ENCODE measurements at regions not wholly inside any gene's neighbourhood (a gene's known extent, or its start where the extent isn't known, plus 50 kb on each side); places are given as distances from the start of the nearest gene placed in this dataset.

- peaks cover 0 to 32% (median 7%) of the 10 kb centered on the region in 11 experiments; a peak in 10 of 22 replicates for H4K20me1 ChIP-seq
- no peak for TF ChIP-seq Cebpa-rat (IDR thresholded peaks at IDR 0.05)
- H3K27me3 ChIP-seq, result peaks cover 27 to 40% (median 36%) of the 10 kb centered on the region in 11 experiments
- no peaks in the 10 kb centered on the region for H3K9me3 ChIP-seq (replicated peaks in 1 of 11)
- no peak overlapping the region for H3K9ac ChIP-seq
- H3K27ac ChIP-seq, result no peak overlapping the region
- no peak overlapping the region for H3K4me2 ChIP-seq
- no peak overlapping the region for H3K4me3 ChIP-seq
- H3K36me3 ChIP-seq, result no peaks in the 10 kb centered on the region
- H3K4me1 ChIP-seq, result peaks cover 0 to 12% (median 9%) of the 10 kb centered on the region in 10 experiments; a peak in 10 of 20 replicates
These were observed 59.8 kb downstream of the MRM1 start for GRCh38 chr17:36661047-36661666.

GRCh38 chr17:36661688-36662087 is 60.3 kb downstream of the MRM1 start:
- H3K27me3 ChIP-seq, result peaks cover 22 to 35% (median 31%) of the 10 kb centered on the region in 11 experiments

GRCh38 chr17:36665417-36665816 is 64.0 kb downstream of the MRM1 start:
- Histone ChIP-seq H3K4me2 (no peak overlapping the region), H3K9me3 (replicated peaks in 1 of 11) (no peaks in the 10 kb centered on the region), H3K4me1 (peaks cover 0 to under 1% (median 0%) of the 10 kb centered on the region in 10 experiments; a peak in 1 of 20 replicates), H3K36me3 (no peaks in the 10 kb centered on the region), H3K27me3 (no peaks in the 10 kb centered on the region; a peak in 1 of 22 replicates), H3K27ac (no peak overlapping the region), H4K20me1 (peaks cover 0 to 6% (median 0%) of the 10 kb centered on the region in 11 experiments; a peak in 1 of 22 replicates), H3K9ac (no peak overlapping the region), H3K4me3 (no peak overlapping the region)
- no peak for TF ChIP-seq Cebpa-rat (IDR thresholded peaks at IDR 0.05)

More at GRCh38 chr17:36661688-36662087, 60.3 kb downstream of the MRM1 start:
- no peak for TF ChIP-seq Cebpa-rat (IDR thresholded peaks at IDR 0.05)
- H4K20me1 ChIP-seq, result peaks cover 0 to 27% (median 5%) of the 10 kb centered on the region in 11 experiments; a peak in 10 of 22 replicates
- no peaks in the 10 kb centered on the region for H3K36me3 ChIP-seq
- H3K27ac ChIP-seq, result no peak overlapping the region
- no peak overlapping the region for H3K4me2 ChIP-seq
- H3K4me3 ChIP-seq, result no peak overlapping the region
- no peak overlapping the region for H3K9ac ChIP-seq
- H3K9me3 ChIP-seq (replicated peaks in 1 of 11), result no peaks in the 10 kb centered on the region
- H3K4me1 ChIP-seq, result peaks cover 0 to 12% (median 9%) of the 10 kb centered on the region in 10 experiments; a peak in 10 of 20 replicates

- Histone ChIP-seq H3K27me3 (no peaks in the 10 kb centered on the region), H3K9ac (no peak overlapping the region), H3K9me3 (replicated peaks in 1 of 11) (no peaks in the 10 kb centered on the region), H3K36me3 (no peaks in the 10 kb centered on the region), H3K4me2 (no peak overlapping the region), H3K4me1 (peaks cover 0 to 5% (median under 1%) of the 10 kb centered on the region in 10 experiments; a peak in 3 of 20 replicates), H4K20me1 (peaks cover 0 to 6% (median 0%) of the 10 kb centered on the region in 11 experiments; a peak in 2 of 22 replicates), H3K4me3 (no peak overlapping the region), H3K27ac (no peak overlapping the region)
- no peak for TF ChIP-seq Cebpa-rat (IDR thresholded peaks at IDR 0.05)
These were observed 66.5 kb downstream of the MRM1 start for GRCh38 chr17:36667922-36668321.

- Histone ChIP-seq H3K9me3 (replicated peaks in 1 of 11) (no peaks in the 10 kb centered on the region), H3K4me1 (peaks cover 0 to 13% (median 6%) of the 10 kb centered on the region in 10 experiments; a peak in 12 of 20 replicates), H3K36me3 (no peaks in the 10 kb centered on the region), H4K20me1 (peaks cover 0 to 6% (median 0%) of the 10 kb centered on the region in 11 experiments; a peak in 1 of 22 replicates), H3K4me2 (no peak overlapping the region), H3K27me3 (no peaks in the 10 kb centered on the region), H3K27ac (no peak overlapping the region), H3K9ac (no peak overlapping the region), H3K4me3 (no peak overlapping the region)
- TF ChIP-seq Cebpa-rat (IDR thresholded peaks at IDR 0.05), result no peak
These were observed 67.4 kb downstream of the MRM1 start for GRCh38 chr17:36668824-36669223.

GRCh38 chr17:36671144-36671543 is 69.8 kb downstream of the MRM1 start:
- Histone ChIP-seq H3K27me3 (no peaks in the 10 kb centered on the region), H3K4me2 (no peak overlapping the region), H3K36me3 (no peaks in the 10 kb centered on the region), H3K9me3 (replicated peaks in 1 of 11) (no peaks in the 10 kb centered on the region), H3K4me3 (no peak overlapping the region), H3K4me1 (peaks cover 8 to 34% (median 24%) of the 10 kb centered on the region in 10 experiments), H3K27ac (no peak overlapping the region), H3K9ac (no peak overlapping the region), H4K20me1 (peaks cover 0 to 6% (median 0%) of the 10 kb centered on the region in 11 experiments; a peak in 3 of 22 replicates)
- TF ChIP-seq Cebpa-rat (IDR thresholded peaks at IDR 0.05), result no peak

- Histone ChIP-seq H3K9ac (no peak overlapping the region), H3K27me3 (no peaks in the 10 kb centered on the region), H3K4me1 (peaks cover 8 to 34% (median 26%) of the 10 kb centered on the region in 10 experiments), H3K4me2 (no peak overlapping the region), H4K20me1 (peaks cover 0 to 6% (median 0%) of the 10 kb centered on the region in 11 experiments; a peak in 3 of 22 replicates), H3K27ac (no peak overlapping the region), H3K36me3 (no peaks in the 10 kb centered on the region), H3K9me3 (replicated peaks in 1 of 11) (no peaks in the 10 kb centered on the region), H3K4me3 (no peak overlapping the region)
- TF ChIP-seq Cebpa-rat (IDR thresholded peaks at IDR 0.05), result no peak
These were observed 71.1 kb downstream of the MRM1 start for GRCh38 chr17:36672403-36672918.

- Histone ChIP-seq H3K4me2 (peak overlapping the region in 3 of 11 experiments; percentile 26 to 52 (median 48); a peak in 2 of 22 replicates), H3K9ac (no peak overlapping the region), H3K4me3 (no peak overlapping the region), H3K9me3 (replicated peaks in 1 of 11) (no peaks in the 10 kb centered on the region), H3K27me3 (no peaks in the 10 kb centered on the region), H3K27ac (no peak overlapping the region), H3K36me3 (no peaks in the 10 kb centered on the region), H4K20me1 (peaks cover 0 to 6% (median 0%) of the 10 kb centered on the region in 11 experiments; a peak in 3 of 22 replicates), H3K4me1 (peaks cover 8 to 34% (median 26%) of the 10 kb centered on the region in 10 experiments)
- no peak for TF ChIP-seq Cebpa-rat (IDR thresholded peaks at IDR 0.05)
These were observed 71.7 kb downstream of the MRM1 start for GRCh38 chr17:36673068-36673467.

- H3K4me1 ChIP-seq, result peaks cover 9 to 34% (median 26%) of the 10 kb centered on the region in 10 experiments
- H3K9ac ChIP-seq, result no peak overlapping the region
- no peaks in the 10 kb centered on the region for H3K27me3 ChIP-seq
- peak overlapping the region in 7 of 11 experiments; percentile 10 to 52 (median 26); a peak in 10 of 22 replicates for H3K4me2 ChIP-seq
- H3K36me3 ChIP-seq, result no peaks in the 10 kb centered on the region
- H4K20me1 ChIP-seq, result peaks cover 0 to 6% (median 0%) of the 10 kb centered on the region in 11 experiments; a peak in 3 of 22 replicates
- no peak overlapping the region for H3K27ac ChIP-seq
- no peak overlapping the region for H3K4me3 ChIP-seq
- no peak for TF ChIP-seq Cebpa-rat (IDR thresholded peaks at IDR 0.05)
- H3K9me3 ChIP-seq (replicated peaks in 1 of 11), result no peaks in the 10 kb centered on the region
These were observed 72.4 kb downstream of the MRM1 start for GRCh38 chr17:36673637-36674277.
